Mesenchymal stem cell (in vitro differentiated cells and primary cell): ENCODE measurements at regions not wholly inside any gene's neighbourhood (a gene's known extent, or its start where the extent isn't known, plus 50 kb on each side); places are given as distances from the start of the nearest gene placed in this dataset.

ENCODE experiments used
- DNase-seq: peaks from one replicate; pipeline ENCODE4 v3.0.0-alpha.2; 2013
- H2AFZ ChIP-seq: one replicate; pipeline ENCODE4 v1.6.1; 2013; ENCODE audit warnings: low read depth, mild to moderate bottlenecking, control low read depth, inconsistent platforms, low read length, moderate library complexity
- H2AK5ac ChIP-seq: 2 replicates; pipeline ENCODE4 v1.6.1; 2013; ENCODE audit warnings: low read length, moderate library complexity, mild to moderate bottlenecking, inconsistent platforms; ENCODE audit not compliant: severe bottlenecking
- H2BK120ac ChIP-seq: one replicate; pipeline ENCODE4 v1.6.1; 2013; ENCODE audit warnings: low read depth, mild to moderate bottlenecking, inconsistent platforms, low read length, moderate library complexity
- H2BK12ac ChIP-seq, 2 experiments: one replicate each; pipeline ENCODE4 v1.6.1; 2013; ENCODE audit warnings: inconsistent platforms in 2 of 2, low read length in 2 of 2, mild to moderate bottlenecking in 2 of 2, moderate library complexity in 2 of 2, control low read depth in 1 of 2
- H2BK15ac ChIP-seq: one replicate; pipeline ENCODE4 v1.6.1; 2013; ENCODE audit warnings: mild to moderate bottlenecking, low read depth, inconsistent platforms; ENCODE audit not compliant: poor library complexity, severe bottlenecking
- H2BK5ac ChIP-seq: 2 replicates; pipeline ENCODE4 v1.6.1; 2013; ENCODE audit warnings: low read depth, mild to moderate bottlenecking, low read length, control low read depth, inconsistent platforms; ENCODE audit not compliant: poor library complexity, severe bottlenecking
- H3K14ac ChIP-seq, 2 experiments: one replicate each; pipeline ENCODE4 v1.6.1; 2013; ENCODE audit warnings: inconsistent platforms in 2 of 2, low read length in 2 of 2, control low read depth in 1 of 2, mild to moderate bottlenecking in 1 of 2, moderate library complexity in 1 of 2
- H3K18ac ChIP-seq, 2 experiments: one replicate each; pipeline ENCODE4 v1.6.1; 2013; ENCODE audit warnings: inconsistent platforms in 2 of 2, low read length in 2 of 2, control low read depth in 1 of 2, low read depth in 1 of 2, mild to moderate bottlenecking in 1 of 2
- H3K23ac ChIP-seq, 2 experiments: one replicate each; pipeline ENCODE4 v1.6.1; 2013; ENCODE audit warnings: inconsistent platforms in 2 of 2, low read length in 2 of 2, mild to moderate bottlenecking in 2 of 2, moderate library complexity in 2 of 2, control low read depth in 1 of 2
- H3K27ac ChIP-seq: 2 replicates; pipeline ENCODE4 v1.5.1; 2013; ENCODE audit warnings: mild to moderate bottlenecking, moderate library complexity, low read length, control low read depth, inconsistent platforms; ENCODE audit not compliant: poor library complexity, severe bottlenecking
- H3K27me3 ChIP-seq, 2 experiments: 2 replicates each; pipeline versions ENCODE4 v1.6.1 to v1.7.0; 2013; ENCODE audit warnings: low read length in 2 of 2, mild to moderate bottlenecking in 2 of 2, moderate library complexity in 2 of 2, control low read depth in 1 of 2, inconsistent platforms in 1 of 2; ENCODE audit not compliant: control insufficient read depth in 1 of 2, insufficient read depth in 1 of 2
- H3K36me3 ChIP-seq, 2 experiments: 2 replicates each; pipeline versions ENCODE4 v1.6.1 to v1.7.0; 2013; ENCODE audit warnings: low read length in 2 of 2, control low read depth in 1 of 2, inconsistent platforms in 1 of 2, low read depth in 1 of 2, mild to moderate bottlenecking in 1 of 2; ENCODE audit not compliant: insufficient read depth in 2 of 2, control insufficient read depth in 1 of 2
- H3K4ac ChIP-seq, 2 experiments: one replicate each; pipeline ENCODE4 v1.6.1; 2013; ENCODE audit warnings: inconsistent platforms in 2 of 2, low read length in 2 of 2, mild to moderate bottlenecking in 2 of 2, moderate library complexity in 2 of 2, control low read depth in 1 of 2, low read depth in 1 of 2
- H3K4me1 ChIP-seq: 2 replicates; pipeline ENCODE4 v1.6.1; 2013; ENCODE audit warnings: low read depth, low read length, control low read depth; ENCODE audit not compliant: control insufficient read depth, insufficient read depth
- H3K4me2 ChIP-seq: 2 replicates; pipeline ENCODE4 v1.6.1; 2013; ENCODE audit warnings: low read length, mild to moderate bottlenecking, inconsistent platforms; ENCODE audit not compliant: poor library complexity, severe bottlenecking
- H3K4me3 ChIP-seq, 2 experiments: 2 replicates each; pipeline versions ENCODE4 v1.5.1 to v1.7.0; 2013; ENCODE audit warnings: low read length in 2 of 2, mild to moderate bottlenecking in 2 of 2, control low read depth in 1 of 2, low read depth in 1 of 2; ENCODE audit not compliant: insufficient read depth in 1 of 2
- H3K79me1 ChIP-seq: replicated peaks from 2 replicates; pipeline ENCODE4 v1.6.1; 2013; ENCODE audit warnings: mild to moderate bottlenecking, control low read depth, low read length, inconsistent platforms; ENCODE audit not compliant: poor library complexity, severe bottlenecking
- H3K9ac ChIP-seq: 2 replicates; pipeline ENCODE4 v1.7.0; 2013; ENCODE audit warnings: mild to moderate bottlenecking, low read length, moderate library complexity
- H3K9me3 ChIP-seq: 2 replicates; pipeline ENCODE4 v1.7.0; 2013; ENCODE audit warnings: mild to moderate bottlenecking, low read length; ENCODE audit not compliant: control insufficient read depth
- H4K8ac ChIP-seq: one replicate; pipeline ENCODE4 v1.6.1; 2013; ENCODE audit warnings: inconsistent platforms, mild to moderate bottlenecking, low read length, moderate library complexity
- H4K91ac ChIP-seq: one replicate; pipeline ENCODE4 v1.6.1; 2013; ENCODE audit warnings: mild to moderate bottlenecking, low read length, inconsistent platforms
- WGBS: methylation state at CpG from one replicate; pipeline ENCODE4 v1.1.7; 2013; ENCODE audit warnings: mixed read lengths; 5-methylcytosine and 5-hydroxymethylcytosine counted together

- Histone ChIP-seq H2BK5ac (no peak overlapping the region), H2AK5ac (no peak overlapping the region), H3K4ac (no peak overlapping the region), H3K27me3 (peaks cover 0 to 44% of the 10 kb centered on the region in 2 experiments), H2AFZ (no peak overlapping the region), H3K14ac (no peak overlapping the region), H2BK120ac (no peak overlapping the region), H3K36me3 (no peaks in the 10 kb centered on the region), H4K91ac (no peak overlapping the region), H3K9me3 (peaks cover 12% of the 10 kb centered on the region), H3K4me3 (no peak overlapping the region), H4K8ac (no peak overlapping the region), H3K4me1 (peaks cover 21% of the 10 kb centered on the region), H2BK15ac (no peak overlapping the region), H3K18ac (no peak overlapping the region), H3K9ac (no peak overlapping the region), H3K23ac (no peak overlapping the region), H3K27ac (no peak overlapping the region), H3K4me2 (no peak overlapping the region), H2BK12ac (no peak overlapping the region), H3K79me1 (no peaks in the 10 kb centered on the region)
- WGBS: 100% methylated on average over 2 of the region's 4 CpGs
- peak; percentile 40 for DNase-seq
These were observed 68.0 kb upstream of the HES1 start for GRCh38 chr3:194067949-194068362.

- Histone ChIP-seq H2BK15ac (peak overlapping the region; percentile 20), H2BK12ac (peak overlapping the region; percentile 69 to 95), H3K4me3 (no peak overlapping the region), H3K4ac (peak overlapping the region; percentile 47 to 77), H4K8ac (peak overlapping the region; percentile 63), H3K23ac (no peak overlapping the region), H2AFZ (no peak overlapping the region), H3K27me3 (peaks cover 0 to 45% of the 10 kb centered on the region in 2 experiments), H3K79me1 (no peaks in the 10 kb centered on the region), H2AK5ac (peak overlapping the region; percentile 76), H2BK5ac (no peak overlapping the region), H3K4me2 (no peak overlapping the region), H3K9me3 (peaks cover 16% of the 10 kb centered on the region), H2BK120ac (no peak overlapping the region), H3K18ac (peak overlapping the region in 1 of 2 experiments; percentile 97), H4K91ac (peak overlapping the region; percentile 11), H3K14ac (peak overlapping the region in 1 of 2 experiments; percentile 13), H3K36me3 (no peaks in the 10 kb centered on the region), H3K4me1 (peaks cover 21% of the 10 kb centered on the region), H3K27ac (no peak overlapping the region), H3K9ac (no peak overlapping the region)
- WGBS: 88% methylated on average over 12 of the region's 12 CpGs
- DNase-seq: peak; percentile 79
These were observed 66.3 kb upstream of the HES1 start for GRCh38 chr3:194069421-194070219.

- Histone ChIP-seq H3K4me1 (peaks cover 21% of the 10 kb centered on the region), H2BK5ac (peak overlapping the region; percentile 77), H3K14ac (peak overlapping the region in 1 of 2 experiments; percentile 89), H3K9ac (peak overlapping the region; percentile 55), H3K36me3 (no peaks in the 10 kb centered on the region), H3K79me1 (no peaks in the 10 kb centered on the region), H3K4ac (peak overlapping the region; percentile 29 to 89), H2BK120ac (peak overlapping the region; percentile 89), H3K23ac (peak overlapping the region in 1 of 2 experiments; percentile 92), H3K27ac (peak overlapping the region; percentile 78), H4K91ac (peak overlapping the region; percentile 93), H3K18ac (peak overlapping the region; percentile 90 to 97), H3K9me3 (peaks cover 16% of the 10 kb centered on the region), H2BK12ac (peak overlapping the region; percentile 93 to 95), H2BK15ac (peak overlapping the region; percentile 75), H3K27me3 (peaks cover 0 to 46% of the 10 kb centered on the region in 2 experiments), H2AFZ (no peak overlapping the region), H3K4me3 (peak overlapping the region; percentile 40 to 68), H3K4me2 (peak overlapping the region; percentile 71), H4K8ac (peak overlapping the region; percentile 96), H2AK5ac (peak overlapping the region; percentile 45)
- WGBS: 82% methylated on average over 15 of the region's 15 CpGs
- no peak for DNase-seq
These were observed 65.7 kb upstream of the HES1 start for GRCh38 chr3:194070220-194070633.

DNA sequence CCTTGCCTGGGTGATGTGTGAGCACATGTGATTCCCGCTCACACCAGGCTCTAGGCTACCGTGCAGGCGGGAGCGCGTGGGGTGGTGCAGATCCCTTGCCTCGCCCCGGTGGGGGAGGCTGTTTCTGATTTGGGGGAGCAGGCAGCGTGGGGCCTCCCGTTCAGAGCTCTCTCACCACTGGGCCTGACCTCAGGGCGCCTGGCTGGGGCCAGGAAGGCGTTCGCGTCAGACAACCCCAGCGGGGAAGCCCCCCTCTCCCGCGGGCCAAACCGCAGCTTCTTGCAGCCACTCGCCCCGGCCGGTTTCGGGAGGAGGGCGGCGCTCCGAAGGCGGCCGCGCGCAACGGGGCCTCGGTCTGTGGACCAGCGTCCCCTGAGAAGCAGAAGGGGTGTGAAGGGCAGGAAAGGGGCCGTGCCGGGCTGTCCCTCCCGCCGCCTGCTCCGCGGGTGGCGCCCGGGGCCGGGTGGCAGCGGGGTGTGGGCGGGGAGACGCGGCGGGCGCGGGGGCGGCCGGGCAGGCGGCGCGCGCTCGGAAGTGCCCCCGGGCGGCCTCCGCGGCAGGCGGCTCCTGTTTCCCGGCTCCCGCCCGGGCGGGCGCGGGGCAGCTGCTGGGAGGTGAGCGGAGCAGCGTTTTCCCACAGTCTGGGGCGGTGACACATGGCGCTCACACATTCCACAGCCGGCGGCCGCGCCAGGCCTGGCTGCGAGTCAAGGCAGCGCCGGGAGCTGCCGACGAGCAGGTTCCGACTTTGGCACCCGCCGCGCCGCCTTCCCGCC is 65.1 kb upstream of the HES1 start:
- Histone ChIP-seq H3K14ac (peak overlapping the region in 1 of 2 experiments; percentile 89), H3K23ac (peak overlapping the region in 1 of 2 experiments; percentile 92), H3K4me1 (peaks cover 22% of the 10 kb centered on the region), H4K8ac (peak overlapping the region; percentile 96), H4K91ac (peak overlapping the region; percentile 93), H3K9me3 (peaks cover 16% of the 10 kb centered on the region), H2BK5ac (peak overlapping the region; percentile 77), H2AK5ac (peak overlapping the region; percentile 45), H2BK12ac (peak overlapping the region; percentile 93 to 95), H3K9ac (peak overlapping the region; percentile 55), H3K36me3 (no peaks in the 10 kb centered on the region), H3K4me2 (peak overlapping the region; percentile 71), H2BK120ac (peak overlapping the region; percentile 89), H3K27me3 (peaks cover 0 to 46% of the 10 kb centered on the region in 2 experiments), H2AFZ (peak overlapping the region; percentile 72), H3K4ac (peak overlapping the region; percentile 29 to 89), H3K18ac (peak overlapping the region; percentile 90 to 97), H3K27ac (peak overlapping the region; percentile 78), H3K79me1 (no peaks in the 10 kb centered on the region), H2BK15ac (peak overlapping the region; percentile 80), H3K4me3 (peak overlapping the region; percentile 40 to 68)
- peak; percentile 94 for DNase-seq
- WGBS: 3% methylated on average over 45 of the region's 84 CpGs
